ENCODE measurements at regions not wholly inside any gene's neighbourhood (a gene's known extent, or its start where the extent isn't known, plus 50 kb on each side); places are given as distances from the start of the nearest gene placed in this dataset.

GRCh38 chr4:13095722-13096121, 388.4 kb downstream of the RAB28 start:
- intact Hi-C loops (cut with micrococcal nuclease; ENCODE audit: unreplicated experiment), result no loop called here
- CTCF ChIA-PET, result no interaction called here
- no TSS peak for BruUV-seq (replicated peaks)

GRCh38 chr4:13093170-13093569, 391.0 kb downstream of the RAB28 start:
- BruUV-seq (replicated peaks), result no TSS peak
- Mint-ChIP-seq H3K27ac (ENCODE audit: unreplicated experiment) (no peak overlapping the region), H3K9me3 (ENCODE audit: unreplicated experiment) (no peaks in the 10 kb centered on the region), H3K4me3 (ENCODE audit: unreplicated experiment) (no peak overlapping the region), H3K36me3 (ENCODE audit: insufficient read depth, unreplicated experiment) (no peaks in the 10 kb centered on the region), H3K4me1 (ENCODE audit: low read depth, unreplicated experiment) (no peaks in the 10 kb centered on the region), H3K27me3 (ENCODE audit: insufficient read depth, unreplicated experiment) (peaks cover 4% of the 10 kb centered on the region)
- H3K9me3 ChIP-seq, result no peaks in the 10 kb centered on the region
- no peaks in the 10 kb centered on the region for H3K27me3 ChIP-seq (replicated peaks; ENCODE audit: control insufficient read depth, insufficient read depth, low read length)
- no peaks in the 10 kb centered on the region for H3K4me1 ChIP-seq
- TF ChIP-seq CTCF (IDR thresholded peaks at IDR 0.05; ENCODE audit: insufficient read depth in 1 of 2, low read depth in 1 of 2, low read length in 1 of 2, severe bottlenecking in 1 of 2, unreplicated experiment in 1 of 2), result no peak
- no peak overlapping the region for H3K4me3 ChIP-seq (ENCODE audit: low read depth, low read length)
- POLR2A ChIA-PET, result no interaction called here
- H3K36me3 ChIP-seq (ENCODE audit: control insufficient read depth, insufficient read depth, low read length), result no peaks in the 10 kb centered on the region
- CTCF ChIA-PET, result no interaction called here
- intact Hi-C loops (cut with micrococcal nuclease; ENCODE audit: unreplicated experiment), result no loop called here
- no peak for DNase-seq

More at GRCh38 chr4:13095722-13096121, 388.4 kb downstream of the RAB28 start:
- H3K27me3 ChIP-seq (replicated peaks; ENCODE audit: control insufficient read depth, insufficient read depth, low read length), result no peaks in the 10 kb centered on the region
- Mint-ChIP-seq H3K27ac (ENCODE audit: unreplicated experiment) (no peak overlapping the region), H3K4me1 (ENCODE audit: low read depth, unreplicated experiment) (no peaks in the 10 kb centered on the region), H3K36me3 (ENCODE audit: insufficient read depth, unreplicated experiment) (no peaks in the 10 kb centered on the region), H3K4me3 (ENCODE audit: unreplicated experiment) (no peak overlapping the region), H3K27me3 (ENCODE audit: insufficient read depth, unreplicated experiment) (no peaks in the 10 kb centered on the region), H3K9me3 (ENCODE audit: unreplicated experiment) (no peaks in the 10 kb centered on the region)
- no peaks in the 10 kb centered on the region for H3K9me3 ChIP-seq
- POLR2A ChIA-PET, result no interaction called here
- no peak for TF ChIP-seq CTCF (IDR thresholded peaks at IDR 0.05; ENCODE audit: insufficient read depth in 1 of 2, low read depth in 1 of 2, low read length in 1 of 2, severe bottlenecking in 1 of 2, unreplicated experiment in 1 of 2)
- no peak overlapping the region for H3K4me3 ChIP-seq (ENCODE audit: low read depth, low read length)
- no peaks in the 10 kb centered on the region for H3K36me3 ChIP-seq (ENCODE audit: control insufficient read depth, insufficient read depth, low read length)
- no peak for DNase-seq
- H3K4me1 ChIP-seq, result no peaks in the 10 kb centered on the region

GRCh38 chr4:13092702-13093101, 391.4 kb downstream of the RAB28 start:
- Histone ChIP-seq H3K36me3 (ENCODE audit: control insufficient read depth, insufficient read depth, low read length) (no peaks in the 10 kb centered on the region), H3K27me3 (replicated peaks; ENCODE audit: control insufficient read depth, insufficient read depth, low read length) (no peaks in the 10 kb centered on the region), H3K4me3 (ENCODE audit: low read depth, low read length) (no peak overlapping the region), H3K9me3 (no peaks in the 10 kb centered on the region), H3K4me1 (no peaks in the 10 kb centered on the region)
- ChIA-PET CTCF (no interaction called here), POLR2A (no interaction called here)
- TF ChIP-seq CTCF (IDR thresholded peaks at IDR 0.05; ENCODE audit: insufficient read depth in 1 of 2, low read depth in 1 of 2, low read length in 1 of 2, severe bottlenecking in 1 of 2, unreplicated experiment in 1 of 2), result no peak
- intact Hi-C loops (cut with micrococcal nuclease; ENCODE audit: unreplicated experiment), result no loop called here
- Mint-ChIP-seq H3K27ac (ENCODE audit: unreplicated experiment) (no peak overlapping the region), H3K27me3 (ENCODE audit: insufficient read depth, unreplicated experiment) (peaks cover 4% of the 10 kb centered on the region), H3K4me3 (ENCODE audit: unreplicated experiment) (no peak overlapping the region), H3K4me1 (ENCODE audit: low read depth, unreplicated experiment) (no peaks in the 10 kb centered on the region), H3K36me3 (ENCODE audit: insufficient read depth, unreplicated experiment) (no peaks in the 10 kb centered on the region), H3K9me3 (ENCODE audit: unreplicated experiment) (no peaks in the 10 kb centered on the region)
- no peak for DNase-seq
- BruUV-seq (replicated peaks), result no TSS peak

Measured in Caco-2 (cell line).